ENCODE measurements at regions not wholly inside any gene's neighbourhood (a gene's known extent, or its start where the extent isn't known, plus 50 kb on each side); places are given as distances from the start of the nearest gene placed in this dataset.

GRCh38 chr4:28784188-28784587 is 1923.5 kb downstream of the STIM2 start:
- TF ChIP-seq, protein P1, sequence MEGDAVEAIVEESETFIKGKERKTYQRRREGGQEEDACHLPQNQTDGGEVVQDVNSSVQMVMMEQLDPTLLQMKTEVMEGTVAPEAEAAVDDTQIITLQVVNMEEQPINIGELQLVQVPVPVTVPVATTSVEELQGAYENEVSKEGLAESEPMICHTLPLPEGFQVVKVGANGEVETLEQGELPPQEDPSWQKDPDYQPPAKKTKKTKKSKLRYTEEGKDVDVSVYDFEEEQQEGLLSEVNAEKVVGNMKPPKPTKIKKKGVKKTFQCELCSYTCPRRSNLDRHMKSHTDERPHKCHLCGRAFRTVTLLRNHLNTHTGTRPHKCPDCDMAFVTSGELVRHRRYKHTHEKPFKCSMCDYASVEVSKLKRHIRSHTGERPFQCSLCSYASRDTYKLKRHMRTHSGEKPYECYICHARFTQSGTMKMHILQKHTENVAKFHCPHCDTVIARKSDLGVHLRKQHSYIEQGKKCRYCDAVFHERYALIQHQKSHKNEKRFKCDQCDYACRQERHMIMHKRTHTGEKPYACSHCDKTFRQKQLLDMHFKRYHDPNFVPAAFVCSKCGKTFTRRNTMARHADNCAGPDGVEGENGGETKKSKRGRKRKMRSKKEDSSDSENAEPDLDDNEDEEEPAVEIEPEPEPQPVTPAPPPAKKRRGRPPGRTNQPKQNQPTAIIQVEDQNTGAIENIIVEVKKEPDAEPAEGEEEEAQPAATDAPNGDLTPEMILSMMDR (IDR thresholded peaks at IDR 0.05; ENCODE audit: insufficient read depth, low read length, poor library complexity, severe bottlenecking), result no peak
- no peaks in the 10 kb centered on the region for H3K27me3 ChIP-seq (replicated peaks; ENCODE audit: control insufficient read depth, insufficient read depth, low read length)
- no peaks in the 10 kb centered on the region for H3K36me3 ChIP-seq (ENCODE audit: control insufficient read depth, insufficient read depth, low read length)
- DNase-seq (ENCODE audit: extremely low read depth, insufficient read length), result no peak
- H3K4me3 ChIP-seq (replicated peaks; ENCODE audit: low read depth, low read length), result no peak overlapping the region

GRCh38 chr4:28787947-28788346 is 1927.3 kb downstream of the STIM2 start:
- DNase-seq (ENCODE audit: extremely low read depth, insufficient read length), result no peak
- Histone ChIP-seq H3K27me3 (replicated peaks; ENCODE audit: control insufficient read depth, insufficient read depth, low read length) (no peaks in the 10 kb centered on the region), H3K36me3 (ENCODE audit: control insufficient read depth, insufficient read depth, low read length) (no peaks in the 10 kb centered on the region), H3K4me3 (replicated peaks; ENCODE audit: low read depth, low read length) (no peak overlapping the region)
- TF ChIP-seq, protein P1 (IDR thresholded peaks at IDR 0.05; ENCODE audit: insufficient read depth, low read length, poor library complexity, severe bottlenecking), result no peak

DNA sequence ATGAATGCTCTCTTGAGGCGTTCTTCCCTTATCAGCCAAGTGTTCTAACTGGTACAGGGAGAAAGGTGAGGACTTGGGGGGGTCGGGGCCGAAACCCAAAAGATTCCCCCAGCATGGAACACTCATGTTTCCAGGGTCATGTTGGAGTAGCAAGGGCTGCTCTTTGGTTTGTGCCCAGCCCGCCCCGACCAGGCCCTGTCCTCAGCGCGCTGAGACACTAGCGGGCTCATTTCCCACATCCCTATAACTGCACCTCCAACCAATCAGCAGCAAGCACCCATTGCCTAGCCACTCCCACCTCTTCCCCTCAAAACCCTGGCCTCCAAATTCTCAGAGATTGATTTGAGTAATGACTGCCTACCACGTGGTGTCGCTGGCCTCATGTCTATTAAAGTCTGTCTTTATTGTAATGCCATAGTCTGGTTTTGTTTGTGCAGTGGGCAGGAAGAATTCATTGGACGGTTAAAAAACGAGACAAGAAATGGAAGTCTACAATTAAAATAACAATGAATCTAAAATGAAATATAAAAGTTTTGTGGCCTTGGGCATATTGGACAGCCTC is 1928.4 kb downstream of the STIM2 start:
- Histone ChIP-seq H3K36me3 (ENCODE audit: control insufficient read depth, insufficient read depth, low read length) (no peaks in the 10 kb centered on the region), H3K27me3 (replicated peaks; ENCODE audit: control insufficient read depth, insufficient read depth, low read length) (no peaks in the 10 kb centered on the region), H3K4me3 (replicated peaks; ENCODE audit: low read depth, low read length) (no peak overlapping the region)
- no peak for DNase-seq (ENCODE audit: extremely low read depth, insufficient read length)
- TF ChIP-seq, protein P1 (IDR thresholded peaks at IDR 0.05; ENCODE audit: insufficient read depth, low read length, poor library complexity, severe bottlenecking), result no peak

DNA sequence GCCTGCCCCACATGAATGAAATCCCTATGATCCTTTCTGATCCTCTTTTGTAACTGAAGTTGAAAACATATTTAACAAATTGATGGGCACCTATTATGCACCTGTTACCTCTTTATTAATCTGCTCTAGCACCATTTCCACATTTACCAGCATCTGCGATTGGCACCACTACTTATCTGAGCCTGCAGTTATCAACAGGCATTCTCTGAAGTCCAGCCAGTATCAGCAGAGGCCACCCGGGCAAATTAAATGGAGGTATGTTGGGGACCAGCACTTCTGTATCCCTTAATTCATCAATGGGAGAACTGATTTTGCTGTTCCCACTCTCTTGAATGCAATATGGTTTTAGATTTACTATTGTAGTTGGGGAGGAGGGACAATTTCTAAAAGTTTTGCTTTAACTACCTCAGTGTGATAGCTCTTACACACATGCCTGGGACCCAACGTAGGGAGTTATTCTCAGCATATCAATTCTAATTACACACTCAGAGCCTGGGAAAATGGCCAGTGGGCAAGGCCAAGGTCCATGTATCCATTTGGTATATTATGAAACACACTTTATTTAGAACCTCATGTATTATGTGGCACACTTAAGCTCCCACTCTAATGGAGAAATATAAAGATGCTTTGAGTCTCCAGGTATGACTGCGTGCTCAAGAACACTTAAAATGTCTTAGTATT is 1927.1 kb upstream of the PCDH7 start:
- TF ChIP-seq, protein P1 (IDR thresholded peaks at IDR 0.05; ENCODE audit: insufficient read depth, low read length, poor library complexity, severe bottlenecking), result no peak
- no peak for DNase-seq (ENCODE audit: extremely low read depth, insufficient read length)
- H3K36me3 ChIP-seq (ENCODE audit: control insufficient read depth, insufficient read depth, low read length), result no peaks in the 10 kb centered on the region
- no peak overlapping the region for H3K4me3 ChIP-seq (replicated peaks; ENCODE audit: low read depth, low read length)
- no peaks in the 10 kb centered on the region for H3K27me3 ChIP-seq (replicated peaks; ENCODE audit: control insufficient read depth, insufficient read depth, low read length)

GRCh38 chr4:28799696-28800095 is 1920.5 kb upstream of the PCDH7 start:
- no peak for DNase-seq (ENCODE audit: extremely low read depth, insufficient read length)
- H3K4me3 ChIP-seq (replicated peaks; ENCODE audit: low read depth, low read length), result no peak overlapping the region
- H3K36me3 ChIP-seq (ENCODE audit: control insufficient read depth, insufficient read depth, low read length), result no peaks in the 10 kb centered on the region
- TF ChIP-seq, protein P1 (IDR thresholded peaks at IDR 0.05; ENCODE audit: insufficient read depth, low read length, poor library complexity, severe bottlenecking), result no peak
- H3K27me3 ChIP-seq (replicated peaks; ENCODE audit: control insufficient read depth, insufficient read depth, low read length), result no peaks in the 10 kb centered on the region
